ENCODE measurements at regions not wholly inside any gene's neighbourhood (a gene's known extent, or its start where the extent isn't known, plus 50 kb on each side); places are given as distances from the start of the nearest gene placed in this dataset.

- 49 to 61% methylated on average over 2 of the region's 2 CpGs for WGBS, 2 donors
- ATAC-seq (no peak), DNase-seq (no peak)
- TF ChIP-seq POLR2A (IDR thresholded peaks at IDR 0.05) (no peak), CTCF (IDR thresholded peaks at IDR 0.05) (no peak)
- H3K27me3 ChIP-seq = no peaks in the 10 kb centered on the region
- intact Hi-C loops (cut with DNase I) = no loop called here
- no peaks in the 10 kb centered on the region for H3K4me1 ChIP-seq
- H3K27ac ChIP-seq = no peak overlapping the region
- H3K9me3 ChIP-seq = no peaks in the 10 kb centered on the region
- H3K4me3 ChIP-seq = no peak overlapping the region
- no peaks in the 10 kb centered on the region for H3K36me3 ChIP-seq (replicated peaks in 1 of 2; ENCODE audit: insufficient read depth in 1 of 2, low read depth in 2 of 2)
These were observed 138.4 kb upstream of the HCCS start for GRCh38 chrX:10972706-10973105.

GRCh38 chrX:10974920-10975319 lies 136.2 kb upstream of the HCCS start:
- H3K9me3 ChIP-seq = no peaks in the 10 kb centered on the region
- ATAC-seq (no peak), DNase-seq (no peak)
- TF ChIP-seq CTCF (IDR thresholded peaks at IDR 0.05) (no peak), POLR2A (IDR thresholded peaks at IDR 0.05) (no peak)
- WGBS, 2 donors = 71 to 81% methylated on average over 1 of the region's 1 CpG
- H3K27me3 ChIP-seq = no peaks in the 10 kb centered on the region
- H3K27ac ChIP-seq = no peak overlapping the region
- no peaks in the 10 kb centered on the region for H3K36me3 ChIP-seq (replicated peaks in 1 of 2; ENCODE audit: insufficient read depth in 1 of 2, low read depth in 2 of 2)
- no peak overlapping the region for H3K4me3 ChIP-seq
- intact Hi-C loops (cut with DNase I) = no loop called here
- H3K4me1 ChIP-seq = no peaks in the 10 kb centered on the region

- no peak for TF ChIP-seq CTCF (IDR thresholded peaks at IDR 0.05)
- TF ChIP-seq POLR2A (IDR thresholded peaks at IDR 0.05) = no peak
- intact Hi-C loops (cut with DNase I) = no loop called here
These were observed 131.2 kb upstream of the HCCS start for GRCh38 chrX:10979956-10980355.

GRCh38 chrX:10981506-10981905 lies 129.6 kb upstream of the HCCS start:
- H3K4me1 ChIP-seq = no peaks in the 10 kb centered on the region
- intact Hi-C loops (cut with DNase I) = no loop called here
- H3K27ac ChIP-seq = no peak overlapping the region
- H3K36me3 ChIP-seq (replicated peaks in 1 of 2; ENCODE audit: insufficient read depth in 1 of 2, low read depth in 2 of 2) = no peaks in the 10 kb centered on the region
- 61 to 75% methylated on average over 3 of the region's 3 CpGs for WGBS, 2 donors
- DNase-seq (no peak), ATAC-seq (no peak)
- no peaks in the 10 kb centered on the region for H3K9me3 ChIP-seq
- H3K4me3 ChIP-seq = no peak overlapping the region
- no peaks in the 10 kb centered on the region for H3K27me3 ChIP-seq
- TF ChIP-seq POLR2A (IDR thresholded peaks at IDR 0.05) (no peak), CTCF (IDR thresholded peaks at IDR 0.05) (no peak)

More at GRCh38 chrX:10979956-10980355, 131.2 kb upstream of the HCCS start:
- Histone ChIP-seq H3K27ac (no peak overlapping the region), H3K4me1 (no peaks in the 10 kb centered on the region), H3K36me3 (replicated peaks in 1 of 2; ENCODE audit: insufficient read depth in 1 of 2, low read depth in 2 of 2) (no peaks in the 10 kb centered on the region), H3K4me3 (no peak overlapping the region), H3K9me3 (no peaks in the 10 kb centered on the region), H3K27me3 (no peaks in the 10 kb centered on the region)
- no peak for ATAC-seq
- WGBS, 2 donors = 100% methylated on average over 1 of the region's 1 CpG
- DNase-seq = no peak

DNA sequence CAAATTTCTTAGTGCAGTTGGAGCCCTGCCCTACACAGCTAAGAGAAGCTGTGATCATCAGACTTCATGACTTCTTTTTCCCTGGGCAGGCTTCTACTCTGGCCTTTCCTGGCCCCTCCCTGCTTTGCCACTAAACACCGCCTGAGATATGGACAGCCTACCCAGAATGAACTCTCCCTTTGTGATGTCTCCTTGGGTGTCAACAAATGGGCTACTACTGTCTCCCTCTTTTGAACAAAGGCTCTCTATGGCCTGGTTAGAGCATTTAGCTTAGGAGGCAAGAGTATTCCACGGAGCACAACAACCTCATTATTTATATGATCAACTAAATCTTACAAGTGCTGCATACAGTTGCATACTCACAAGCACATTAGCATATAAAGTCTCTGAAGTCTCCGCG lies 127.6 kb upstream of the HCCS start:
- 85 to 100% methylated on average over 4 of the region's 4 CpGs for WGBS, 2 donors
- Histone ChIP-seq H3K27me3 (no peaks in the 10 kb centered on the region), H3K4me3 (no peak overlapping the region), H3K9me3 (no peaks in the 10 kb centered on the region), H3K27ac (no peak overlapping the region), H3K36me3 (replicated peaks in 1 of 2; ENCODE audit: insufficient read depth in 1 of 2, low read depth in 2 of 2) (no peaks in the 10 kb centered on the region), H3K4me1 (no peaks in the 10 kb centered on the region)
- ATAC-seq = no peak
- intact Hi-C loops (cut with DNase I) = no loop called here
- no peak for DNase-seq
- TF ChIP-seq POLR2A (IDR thresholded peaks at IDR 0.05) (no peak), CTCF (IDR thresholded peaks at IDR 0.05) (no peak)
